HG03095 (cell line): ENCODE measurements at regions not wholly inside any gene's neighbourhood (a gene's known extent, or its start where the extent isn't known, plus 50 kb on each side); places are given as distances from the start of the nearest gene placed in this dataset.
"Not testable (repeated sequence)": the region's sequence is repeated elsewhere in the genome, so short reads cannot be mapped to it uniquely, and the experiment has no call there.

Experiments used
- ATAC-seq: cut with Tn5 transposase; IDR thresholded peaks from one replicate; pipeline ENCODE4 v1.9.1; 2021; ENCODE audit warnings: moderate library complexity; ENCODE audit not compliant: unreplicated experiment

DNA sequence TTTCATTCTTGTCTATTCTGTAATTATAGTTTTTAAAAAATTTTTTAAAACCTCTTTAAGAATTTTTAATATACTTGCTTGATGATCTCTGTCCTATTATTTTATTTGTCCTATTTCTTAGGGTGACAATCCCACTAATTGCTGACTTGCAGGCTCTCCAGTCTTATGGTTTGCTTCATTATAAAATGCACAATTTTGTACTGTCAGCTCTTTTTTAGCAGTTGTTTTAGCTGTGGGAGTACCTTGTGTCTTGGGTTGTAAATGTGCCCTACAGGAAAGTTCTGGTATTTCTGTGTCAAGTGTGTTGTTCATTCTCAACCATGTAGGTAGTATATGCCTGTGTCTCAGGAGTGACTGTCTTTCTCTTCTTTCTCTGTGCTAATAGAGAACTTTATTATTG lies 118.2 kb upstream of the IL15 start:
- ATAC-seq, result no peak

DNA sequence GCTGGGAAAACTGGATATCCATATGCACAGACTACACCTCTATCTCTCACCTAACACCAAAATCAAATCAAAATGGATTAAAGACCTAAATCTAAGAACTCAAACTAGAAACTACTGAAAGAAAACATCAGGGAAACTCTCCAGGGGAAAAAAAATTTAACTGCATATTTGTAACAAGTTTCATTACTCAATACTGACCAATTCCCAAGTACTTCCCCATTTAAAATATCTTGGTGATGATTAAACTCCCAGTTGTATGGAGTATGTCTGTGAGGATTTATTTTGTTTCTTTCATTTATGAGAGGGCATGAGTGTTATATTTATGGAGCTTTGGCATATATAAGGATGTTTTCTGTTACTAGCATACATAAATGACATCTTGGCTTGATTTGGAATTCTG lies 112.3 kb upstream of the IL15 start:
- no peak for ATAC-seq

GRCh38 chr4:141524841-141525240 lies 111.5 kb upstream of the IL15 start:
- ATAC-seq, result no peak

- ATAC-seq, result no peak
Observed at GRCh38 chr4:141530627-141531026, 105.8 kb upstream of the IL15 start.

- ATAC-seq, result no peak
Observed at GRCh38 chr4:141534985-141535384, 101.4 kb upstream of the IL15 start.

- ATAC-seq, result no peak
Observed at GRCh38 chr4:141538001-141538400, 98.4 kb upstream of the IL15 start.

- ATAC-seq, result no peak
Observed at GRCh38 chr4:141540643-141541042, 95.7 kb upstream of the IL15 start.

DNA sequence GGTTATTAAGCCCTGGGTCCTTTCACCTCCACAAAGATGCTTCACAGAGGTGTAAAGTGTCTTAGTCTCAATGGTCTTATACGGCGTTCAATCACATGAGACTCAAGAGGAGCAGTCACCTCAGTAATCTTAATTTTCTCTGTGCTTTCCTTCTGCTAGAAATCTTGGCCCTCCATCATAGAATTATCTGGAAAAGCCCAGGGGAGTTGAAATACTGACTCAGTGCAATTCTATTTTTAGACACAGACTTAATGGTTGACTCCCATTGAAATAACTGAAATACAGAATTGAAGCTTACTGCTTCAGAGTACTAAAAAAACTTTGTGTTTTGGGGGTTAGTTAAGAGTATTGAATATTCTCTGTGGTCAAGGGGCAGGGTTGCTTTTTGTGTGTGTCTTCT lies 94.5 kb upstream of the IL15 start:
- ATAC-seq, result no peak

DNA sequence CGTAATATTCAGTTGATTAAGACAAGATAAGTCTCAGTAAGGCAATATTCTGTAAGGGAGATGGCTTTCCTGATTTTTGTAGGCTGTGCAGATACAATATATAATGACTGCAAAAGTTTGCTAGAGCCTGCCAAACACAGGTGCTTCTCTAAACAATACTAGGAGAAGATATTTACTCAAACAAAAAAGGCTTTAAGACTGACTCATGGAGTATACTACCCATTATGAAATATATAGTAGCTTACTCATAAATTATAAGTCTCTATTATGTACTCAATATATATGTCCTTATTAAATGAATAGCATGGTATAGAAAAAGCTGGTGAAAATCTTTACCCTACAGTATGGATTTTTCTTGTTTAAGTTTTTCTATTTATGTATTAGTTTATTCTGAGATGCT lies 93.2 kb upstream of the IL15 start:
- no peak for ATAC-seq

- no peak for ATAC-seq
Observed at GRCh38 chr4:141543706-141544105, 92.7 kb upstream of the IL15 start.

DNA sequence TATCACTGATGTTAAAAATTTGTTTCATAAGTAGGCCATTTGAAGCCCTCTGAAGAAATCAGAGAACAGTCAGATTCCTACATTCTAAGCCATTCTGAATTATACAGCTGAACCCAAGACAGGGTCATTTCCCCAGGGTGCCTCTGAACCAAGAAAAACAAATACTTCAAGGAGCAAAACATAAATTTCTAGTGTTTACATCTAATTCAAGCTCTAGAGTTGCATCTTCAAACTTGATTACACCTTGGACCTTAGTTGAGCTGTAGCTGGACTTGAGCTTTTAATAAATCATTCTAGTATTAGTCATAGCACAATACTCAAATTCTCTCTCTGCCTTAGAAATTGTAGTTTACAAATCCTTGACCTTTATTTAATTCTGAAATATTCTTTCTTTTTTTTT lies 87.6 kb upstream of the IL15 start:
- no peak for ATAC-seq

GRCh38 chr4:141560056-141560455 lies 76.3 kb upstream of the IL15 start:
- ATAC-seq, result peak; percentile 72

DNA sequence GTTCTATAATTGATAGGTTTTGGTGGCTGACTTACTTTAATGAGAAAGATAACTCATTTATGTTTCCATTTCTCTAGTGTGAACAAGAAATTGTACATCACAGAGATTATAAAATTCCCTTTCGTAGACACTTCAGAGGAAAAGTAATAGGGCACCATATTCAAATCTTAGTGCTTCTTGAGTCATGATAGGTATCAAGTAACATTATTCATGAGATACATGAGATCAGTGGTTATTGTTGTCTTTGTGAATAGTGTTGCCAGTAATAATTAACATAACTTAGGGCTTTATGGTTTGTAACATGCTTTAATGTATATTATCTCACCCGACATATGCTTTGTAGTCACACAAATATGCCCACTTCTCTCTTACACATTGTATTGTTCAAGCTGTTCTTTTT lies 73.7 kb upstream of the IL15 start:
- no peak for ATAC-seq

- ATAC-seq, result no peak
Observed at GRCh38 chr4:141563723-141564122, 72.7 kb upstream of the IL15 start.

GRCh38 chr4:141564961-141565360 lies 71.4 kb upstream of the IL15 start:
- ATAC-seq, result not testable (repeated sequence)

DNA sequence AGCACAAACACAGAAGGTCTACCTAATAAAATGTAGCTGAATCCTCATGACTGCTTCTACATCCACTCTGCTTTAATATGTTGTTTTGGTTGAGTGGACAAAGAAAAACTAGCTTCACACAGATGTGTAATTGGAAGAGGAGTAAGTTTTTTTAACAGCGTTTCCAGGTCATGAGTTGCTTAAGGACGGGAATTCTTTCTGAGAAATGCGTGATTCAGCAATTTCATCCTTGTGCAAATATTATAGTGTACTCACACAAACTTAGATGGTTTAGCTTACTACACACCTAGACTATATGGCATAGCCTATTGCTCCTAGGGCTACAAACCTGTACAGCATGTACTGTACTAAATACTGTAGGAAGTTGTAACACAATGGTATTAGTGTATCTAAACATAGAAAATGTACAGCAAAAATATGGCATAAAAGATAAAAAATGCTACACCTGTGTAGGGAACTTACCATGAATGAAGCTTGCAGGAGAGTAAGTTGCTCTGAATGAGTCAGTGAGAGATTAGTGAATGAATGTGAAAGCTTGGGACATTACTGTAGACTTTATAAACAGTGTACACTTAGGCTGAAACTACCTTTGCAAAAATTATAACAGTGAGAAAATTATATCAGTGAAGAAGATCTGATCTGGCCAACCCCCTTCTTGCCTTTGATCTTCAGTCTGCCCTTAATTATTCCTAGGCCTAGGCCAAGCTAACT lies 70.8 kb upstream of the IL15 start:
- no peak for ATAC-seq

DNA sequence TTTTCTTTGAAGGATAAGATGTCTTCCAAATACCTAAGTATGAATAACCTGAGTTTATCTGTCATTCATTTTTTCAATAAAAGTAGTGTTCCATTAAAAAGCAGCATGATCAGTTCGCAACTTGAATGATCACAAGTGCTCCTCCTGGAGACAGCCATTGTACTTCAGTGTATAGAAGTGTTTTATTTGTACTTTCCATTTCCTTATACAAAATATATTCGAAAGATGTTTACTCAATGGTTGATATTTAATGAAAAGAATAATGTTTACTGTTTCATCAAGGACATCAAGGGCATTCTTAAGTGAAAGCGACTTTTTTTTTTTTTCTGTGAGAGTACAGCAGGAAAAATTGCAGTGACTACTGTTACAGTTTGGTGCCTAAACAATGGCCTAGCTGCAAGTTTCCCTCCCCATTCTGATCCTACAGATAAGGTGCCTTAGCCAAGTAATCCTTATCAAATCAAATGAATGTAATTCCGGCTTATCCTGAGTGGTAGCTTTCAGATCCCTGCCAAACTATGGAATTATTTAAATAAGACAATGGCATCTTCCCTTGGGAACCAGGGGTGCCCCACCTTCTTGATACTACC lies 69.0 kb upstream of the IL15 start:
- ATAC-seq, result no peak

DNA sequence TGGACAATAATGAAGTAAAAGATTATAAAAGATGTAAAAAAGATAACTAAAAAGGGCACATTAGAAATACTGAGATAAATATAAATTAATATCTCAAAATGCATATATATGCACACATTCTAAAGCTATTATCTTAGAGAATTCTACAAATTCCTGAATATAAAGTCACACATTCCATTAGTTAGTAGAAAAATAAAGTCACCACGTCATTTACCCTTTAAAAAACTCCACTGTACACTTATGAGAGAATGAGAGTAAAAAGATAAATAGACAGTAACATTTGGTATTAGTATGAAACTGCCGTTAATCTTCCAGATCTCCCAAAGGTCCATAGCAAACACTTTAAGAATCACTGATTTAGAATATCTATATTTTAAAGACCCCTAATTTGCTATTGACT lies 67.2 kb upstream of the IL15 start:
- ATAC-seq, result no peak

GRCh38 chr4:141570290-141570689 lies 66.1 kb upstream of the IL15 start:
- ATAC-seq, result no peak

GRCh38 chr4:141571362-141571761 lies 65.0 kb upstream of the IL15 start:
- no peak for ATAC-seq

DNA sequence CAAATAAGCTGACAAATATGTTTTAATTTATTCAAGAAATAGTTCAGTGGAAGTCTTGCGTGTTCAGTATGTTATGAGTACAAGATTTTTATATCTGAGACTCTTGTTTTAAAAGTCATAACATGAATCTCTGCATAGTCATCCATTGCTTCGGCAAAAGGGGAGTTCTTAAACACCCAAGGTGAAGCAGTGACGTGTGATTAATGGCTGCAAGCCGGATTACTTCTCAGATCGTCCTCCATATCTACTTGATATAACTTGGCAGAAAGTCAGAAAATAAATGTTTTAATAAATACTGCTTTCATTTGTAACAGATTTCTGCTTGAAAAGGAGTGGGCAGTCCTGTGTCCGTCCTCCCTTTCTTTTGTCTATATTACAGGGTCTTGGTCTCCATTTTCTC lies 64.6 kb upstream of the IL15 start:
- no peak for ATAC-seq

GRCh38 chr4:141573678-141574077 lies 62.7 kb upstream of the IL15 start:
- no peak for ATAC-seq

DNA sequence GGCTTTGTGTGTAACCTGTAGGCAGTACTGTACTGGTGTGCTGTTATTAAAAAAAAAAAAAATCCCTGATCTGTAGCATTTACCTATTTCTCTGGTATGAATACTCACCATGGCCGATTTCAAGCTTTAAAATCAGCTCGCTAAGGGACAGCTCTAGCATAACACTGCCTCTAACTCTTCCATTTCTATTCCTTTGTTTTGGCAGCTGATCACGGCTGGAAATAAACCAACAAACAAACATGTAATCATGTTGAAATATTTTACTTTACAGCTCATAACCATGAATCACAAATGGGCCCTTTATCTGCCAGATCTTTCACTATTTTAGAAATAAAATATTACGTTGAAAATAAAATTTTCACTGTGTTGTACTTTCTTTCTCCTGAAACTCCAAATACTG lies 60.5 kb upstream of the IL15 start:
- ATAC-seq, result no peak
